Activated CD4-positive, alpha-beta T cell treated with anti-CD3 and anti-CD28 coated beads, Interleukin-2, amount 10 ng/mL, durations not matched to agents 24 days and 14 days (primary cell): ENCODE measurements at regions not wholly inside any gene's neighbourhood (a gene's known extent, or its start where the extent isn't known, plus 50 kb on each side); places are given as distances from the start of the nearest gene placed in this dataset.
A peak's percentile ranks its signal among the peaks of the same experiment; 100 is the strongest.

Experiments
- DNase-seq: peaks from one replicate; pipeline ENCODE4 v3.0.0; 2022
- H3K27ac Mint-ChIP-seq: one replicate; pipeline ENCODE4 v1.8.0; 2022; ENCODE audit warnings: mild to moderate bottlenecking, mixed read lengths
- H3K27me3 Mint-ChIP-seq: one replicate; pipeline ENCODE4 v1.8.0; 2022; ENCODE audit warnings: mixed read lengths
- H3K36me3 Mint-ChIP-seq: one replicate; pipeline ENCODE4 v1.8.0; 2022; ENCODE audit warnings: low read depth, mild to moderate bottlenecking, mixed read lengths
- H3K4me1 Mint-ChIP-seq: one replicate; pipeline ENCODE4 v1.8.0; 2021; ENCODE audit warnings: mixed read lengths
- H3K4me3 Mint-ChIP-seq: one replicate; pipeline ENCODE4 v1.8.0; 2022; ENCODE audit warnings: mild to moderate bottlenecking, moderate library complexity, mixed read lengths
- H3K9me3 Mint-ChIP-seq: one replicate; pipeline ENCODE4 v1.8.0; 2021; ENCODE audit warnings: mixed read lengths
- intact Hi-C: fragments of 100-400 bp; cut with micrococcal nuclease; formaldehyde crosslinking; loops from one replicate; pipeline ENCODE4 v1.15.1; 2023

DNA sequence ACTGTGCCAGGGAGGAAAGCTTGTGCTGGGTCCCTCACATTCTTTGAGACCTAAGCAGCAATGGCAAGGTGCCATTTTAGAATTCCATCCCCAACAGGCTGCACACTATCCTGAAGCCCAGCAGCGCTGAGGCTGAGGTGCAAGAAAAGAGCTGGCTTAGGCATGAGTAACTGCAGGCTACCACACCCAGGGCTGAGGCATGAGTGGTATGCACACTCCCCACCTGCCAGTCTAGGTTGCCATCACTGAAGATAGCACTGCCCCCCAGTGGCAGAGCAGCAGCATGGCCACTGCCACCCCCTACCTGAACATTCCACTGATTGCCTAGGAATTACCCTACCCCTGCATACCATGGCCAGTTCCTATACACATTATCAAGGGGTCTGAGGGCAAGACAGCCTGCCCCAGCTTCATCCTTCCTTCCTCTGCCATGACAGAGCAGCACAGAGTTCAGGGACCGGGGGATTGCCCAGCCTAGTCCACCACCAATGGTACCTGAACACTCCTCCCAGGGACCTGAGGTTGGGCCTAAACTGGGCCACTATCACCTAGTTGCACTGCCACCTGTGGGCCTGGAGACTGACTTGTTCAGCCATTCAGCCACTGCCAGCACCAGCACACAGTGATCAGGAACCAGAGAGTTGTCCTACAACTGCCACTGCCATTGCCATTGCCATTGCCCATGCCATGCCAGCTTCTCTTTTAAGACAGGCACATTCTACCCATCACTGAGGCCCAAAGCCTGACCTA, 129.8 kb downstream of the SATB1 start:
- DNase-seq: peak; percentile 60
- H3K27ac Mint-ChIP-seq: no peak overlapping the region
- H3K36me3 Mint-ChIP-seq: no peaks in the 10 kb centered on the region
- no peak overlapping the region for H3K4me3 Mint-ChIP-seq
- peaks cover 8% of the 10 kb centered on the region for H3K27me3 Mint-ChIP-seq
- no peaks in the 10 kb centered on the region for H3K4me1 Mint-ChIP-seq
- intact Hi-C loops: no loop called here
- peaks cover 29% of the 10 kb centered on the region for H3K9me3 Mint-ChIP-seq

DNA sequence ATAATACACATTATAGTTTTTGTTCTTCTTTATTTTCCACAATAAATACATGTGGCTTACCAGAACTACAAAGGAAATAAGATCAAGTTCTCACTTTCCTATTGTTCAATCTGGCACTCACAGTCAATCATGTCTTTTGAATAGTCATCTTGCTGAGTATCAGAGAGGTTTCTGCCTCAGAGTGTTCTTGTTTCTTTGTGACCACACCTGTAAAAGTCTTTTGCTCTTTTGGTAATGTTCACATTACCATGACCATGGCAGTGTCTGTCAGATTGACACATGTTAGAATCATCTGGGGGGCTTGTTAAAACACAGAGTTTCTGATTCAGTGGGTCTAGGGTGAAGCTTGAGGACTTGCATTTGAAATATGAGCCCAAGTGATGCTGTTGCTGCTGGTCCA, 135.0 kb downstream of the SATB1 start:
- no peaks in the 10 kb centered on the region for H3K4me1 Mint-ChIP-seq
- H3K9me3 Mint-ChIP-seq: no peaks in the 10 kb centered on the region
- intact Hi-C loops: no loop called here
- no peak overlapping the region for H3K27ac Mint-ChIP-seq
- H3K36me3 Mint-ChIP-seq: no peaks in the 10 kb centered on the region
- no peak overlapping the region for H3K4me3 Mint-ChIP-seq
- peaks cover 3% of the 10 kb centered on the region for H3K27me3 Mint-ChIP-seq
- no peak for DNase-seq

DNA sequence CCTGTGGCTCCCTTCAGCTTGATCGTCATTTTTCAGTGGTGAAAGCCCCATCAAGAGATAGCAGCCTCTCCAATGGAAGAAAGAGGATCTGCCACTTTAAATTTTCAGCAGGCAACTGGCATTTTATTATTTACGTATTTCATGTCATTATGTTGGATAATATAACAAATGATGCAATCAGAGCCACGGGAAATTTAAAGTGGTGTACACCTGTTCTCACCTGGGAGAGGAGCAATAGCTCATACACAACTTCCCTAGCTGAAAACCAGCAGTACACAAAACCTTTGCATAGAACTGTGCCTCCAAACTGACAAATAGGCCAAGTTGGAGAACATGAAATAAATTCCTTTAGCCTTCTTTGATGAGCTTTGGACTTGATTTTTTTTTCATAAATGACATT, 136.9 kb downstream of the SATB1 start:
- Mint-ChIP-seq H3K36me3 (no peaks in the 10 kb centered on the region), H3K27ac (no peak overlapping the region), H3K27me3 (peaks cover 6% of the 10 kb centered on the region), H3K4me3 (no peak overlapping the region), H3K9me3 (peaks cover 1% of the 10 kb centered on the region), H3K4me1 (no peaks in the 10 kb centered on the region)
- DNase-seq: no peak
- intact Hi-C loops: no loop called here

DNA sequence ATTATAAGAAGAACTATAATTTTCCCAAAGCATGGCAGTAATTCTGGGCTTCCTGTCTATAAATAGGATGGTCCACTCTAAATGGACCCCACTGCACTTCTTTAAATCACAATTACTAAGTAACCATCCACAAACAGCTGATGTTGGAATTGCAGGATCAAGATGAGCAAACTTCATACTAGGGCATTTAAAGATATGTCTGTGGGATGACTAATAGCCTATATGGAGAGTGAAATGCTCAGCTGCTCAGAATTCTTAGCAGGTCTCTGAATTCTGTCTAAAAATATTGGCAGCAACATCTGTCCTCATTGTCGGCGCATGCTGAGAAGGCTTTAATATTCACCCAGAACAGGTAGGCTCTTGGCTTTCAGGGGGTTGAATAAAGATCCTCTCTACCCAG, 140.4 kb downstream of the SATB1 start:
- intact Hi-C loops: no loop called here
- Mint-ChIP-seq H3K36me3 (no peaks in the 10 kb centered on the region), H3K4me1 (no peaks in the 10 kb centered on the region), H3K27me3 (peaks cover 17% of the 10 kb centered on the region), H3K9me3 (peaks cover 10% of the 10 kb centered on the region), H3K4me3 (no peak overlapping the region), H3K27ac (no peak overlapping the region)
- no peak for DNase-seq

DNA sequence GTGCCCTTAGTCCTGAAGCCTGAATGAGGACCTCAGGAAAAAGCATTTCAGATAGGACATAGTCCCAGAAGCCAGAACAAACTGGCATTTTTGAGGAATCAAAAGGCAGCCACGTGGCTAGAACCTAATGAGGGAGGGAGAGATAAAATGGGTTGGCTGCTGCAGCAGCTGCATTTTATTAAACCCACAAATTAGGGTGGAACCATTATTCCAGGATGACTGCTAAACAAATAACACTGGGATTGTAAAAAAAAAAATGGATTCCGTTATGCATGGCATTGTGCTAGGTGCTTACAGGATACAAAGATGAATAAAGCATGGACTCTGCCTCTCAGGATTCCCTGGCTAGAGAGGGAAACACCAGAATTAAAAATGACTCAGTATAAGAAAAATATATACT, 141.5 kb downstream of the SATB1 start:
- H3K9me3 Mint-ChIP-seq: peaks cover 10% of the 10 kb centered on the region
- H3K27me3 Mint-ChIP-seq: peaks cover 18% of the 10 kb centered on the region
- H3K36me3 Mint-ChIP-seq: no peaks in the 10 kb centered on the region
- H3K4me1 Mint-ChIP-seq: no peaks in the 10 kb centered on the region
- no peak overlapping the region for H3K4me3 Mint-ChIP-seq
- no peak overlapping the region for H3K27ac Mint-ChIP-seq
- intact Hi-C loops: no loop called here
- DNase-seq: no peak

DNA sequence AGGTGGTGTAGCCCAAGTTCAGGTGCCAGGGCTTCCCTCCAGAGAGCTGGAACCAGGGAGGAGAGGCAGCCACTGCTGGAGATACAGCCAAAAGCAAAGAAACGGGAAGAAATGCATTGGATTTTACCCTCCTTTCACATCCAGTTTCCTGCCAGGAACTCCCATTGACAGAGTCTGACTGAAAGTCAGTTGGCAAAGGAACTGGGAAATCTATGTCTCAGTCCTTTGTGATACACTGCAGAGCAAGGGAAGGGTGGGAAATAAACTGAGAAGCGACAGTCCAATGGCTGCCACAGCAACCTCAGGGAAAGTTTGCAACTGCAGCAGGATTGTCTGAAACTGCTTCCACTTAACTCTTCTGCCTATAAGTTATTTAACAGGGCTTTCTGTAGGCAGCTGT, 142.6 kb downstream of the SATB1 start:
- no peak overlapping the region for H3K27ac Mint-ChIP-seq
- intact Hi-C loops: no loop called here
- peaks cover 10% of the 10 kb centered on the region for H3K9me3 Mint-ChIP-seq

DNA sequence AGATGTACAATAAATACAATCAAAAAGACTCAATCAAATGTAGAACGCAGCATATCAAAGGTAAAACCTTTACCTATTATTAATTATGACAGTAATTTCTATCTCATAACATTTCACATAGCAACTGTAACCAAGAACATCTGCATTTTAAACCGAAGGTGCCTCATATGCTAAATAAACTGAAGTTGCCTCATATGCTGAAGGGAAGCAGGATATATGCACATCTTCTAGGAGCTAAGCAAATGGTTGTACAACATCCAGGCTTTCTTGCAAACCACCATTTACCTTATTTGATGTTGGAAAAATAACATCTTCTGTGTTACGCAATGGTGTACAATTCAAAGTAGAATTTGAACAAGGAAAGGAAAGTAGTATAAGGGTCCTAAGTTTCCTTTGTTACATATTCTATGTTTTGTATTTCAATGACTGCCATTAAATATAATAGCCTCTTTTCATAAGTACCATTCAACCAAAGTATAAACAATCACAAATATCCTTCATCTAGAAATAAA, 145.9 kb downstream of the SATB1 start:
- Mint-ChIP-seq H3K36me3 (no peaks in the 10 kb centered on the region), H3K9me3 (peaks cover 10% of the 10 kb centered on the region), H3K4me1 (no peaks in the 10 kb centered on the region), H3K4me3 (no peak overlapping the region), H3K27ac (no peak overlapping the region), H3K27me3 (peaks cover 17% of the 10 kb centered on the region)
- DNase-seq: no peak
- intact Hi-C loops: no loop called here

More for the DNA sequence above, 142.6 kb downstream of the SATB1 start:
- H3K4me3 Mint-ChIP-seq: no peak overlapping the region
- no peaks in the 10 kb centered on the region for H3K36me3 Mint-ChIP-seq
- H3K27me3 Mint-ChIP-seq: peaks cover 18% of the 10 kb centered on the region
- DNase-seq: no peak
- no peaks in the 10 kb centered on the region for H3K4me1 Mint-ChIP-seq

DNA sequence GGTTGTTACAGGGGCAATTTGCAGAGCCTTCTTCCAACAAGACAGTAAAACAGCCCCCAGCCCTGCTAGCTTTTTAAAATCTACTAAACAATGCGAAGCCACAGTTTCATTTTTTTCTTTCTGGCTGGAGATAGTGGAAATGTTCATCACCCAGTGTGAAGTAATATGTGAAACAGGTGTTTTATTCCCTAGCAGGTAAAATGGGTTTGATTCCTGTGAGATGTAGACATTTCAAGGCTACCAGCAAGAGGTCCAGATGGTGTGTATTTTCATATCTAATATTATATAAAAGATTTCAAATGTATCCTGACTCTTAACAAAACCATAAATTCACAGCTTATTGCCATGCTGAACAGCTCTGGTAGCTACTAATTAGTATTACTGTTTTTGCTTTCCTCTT, 160.3 kb downstream of the SATB1 start:
- peaks cover 5% of the 10 kb centered on the region for H3K27me3 Mint-ChIP-seq
- no peaks in the 10 kb centered on the region for H3K36me3 Mint-ChIP-seq
- no peak overlapping the region for H3K27ac Mint-ChIP-seq
- H3K4me3 Mint-ChIP-seq: no peak overlapping the region
- H3K4me1 Mint-ChIP-seq: no peaks in the 10 kb centered on the region
- no peak for DNase-seq
- intact Hi-C loops: no loop called here
- H3K9me3 Mint-ChIP-seq: no peaks in the 10 kb centered on the region

DNA sequence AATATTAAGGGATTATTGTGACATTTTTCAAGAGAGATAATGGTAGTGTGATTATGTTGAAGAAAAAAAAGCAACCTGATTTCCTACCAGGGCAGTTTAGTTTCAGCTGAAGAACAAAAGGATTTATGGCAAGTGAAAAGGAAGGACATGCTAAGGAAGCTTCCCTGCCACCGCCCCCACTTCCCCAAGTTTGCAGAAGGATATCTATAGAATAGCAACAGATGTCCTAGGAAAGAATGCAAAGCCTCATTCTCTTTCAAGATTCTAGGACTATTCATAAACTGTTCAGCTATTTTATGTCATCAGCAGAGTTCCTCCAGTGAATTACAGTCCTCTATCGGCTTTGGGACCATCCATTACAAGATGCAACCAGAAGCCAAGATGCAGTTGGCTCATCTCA, 160.8 kb downstream of the SATB1 start:
- no peaks in the 10 kb centered on the region for H3K4me1 Mint-ChIP-seq
- H3K36me3 Mint-ChIP-seq: no peaks in the 10 kb centered on the region
- H3K4me3 Mint-ChIP-seq: no peak overlapping the region
- H3K9me3 Mint-ChIP-seq: no peaks in the 10 kb centered on the region
- DNase-seq: no peak
- H3K27ac Mint-ChIP-seq: no peak overlapping the region
- intact Hi-C loops: no loop called here
- peaks cover 5% of the 10 kb centered on the region for H3K27me3 Mint-ChIP-seq

DNA sequence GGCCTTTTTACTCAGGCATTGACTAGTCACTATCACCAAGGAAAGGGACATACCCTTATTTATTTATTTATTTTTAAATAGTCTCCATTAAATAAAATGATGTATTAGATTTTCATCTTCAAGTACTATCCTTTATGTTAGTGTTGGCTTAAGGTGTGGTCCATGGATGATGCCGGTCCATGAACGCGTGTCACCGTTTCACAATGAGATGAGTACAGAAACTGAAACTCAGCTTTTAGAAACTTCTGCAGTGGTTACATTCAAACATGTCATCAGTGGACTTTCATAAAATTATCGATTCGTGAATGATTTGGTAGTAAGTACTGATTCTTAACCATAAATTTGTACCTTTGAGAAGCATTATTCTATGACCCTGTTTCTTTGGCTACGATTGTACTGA, 166.6 kb downstream of the SATB1 start:
- intact Hi-C loops: no loop called here
- no peak for DNase-seq
- Mint-ChIP-seq H3K27ac (no peak overlapping the region), H3K36me3 (no peaks in the 10 kb centered on the region), H3K4me3 (no peak overlapping the region), H3K9me3 (no peaks in the 10 kb centered on the region), H3K4me1 (no peaks in the 10 kb centered on the region), H3K27me3 (no peaks in the 10 kb centered on the region)

DNA sequence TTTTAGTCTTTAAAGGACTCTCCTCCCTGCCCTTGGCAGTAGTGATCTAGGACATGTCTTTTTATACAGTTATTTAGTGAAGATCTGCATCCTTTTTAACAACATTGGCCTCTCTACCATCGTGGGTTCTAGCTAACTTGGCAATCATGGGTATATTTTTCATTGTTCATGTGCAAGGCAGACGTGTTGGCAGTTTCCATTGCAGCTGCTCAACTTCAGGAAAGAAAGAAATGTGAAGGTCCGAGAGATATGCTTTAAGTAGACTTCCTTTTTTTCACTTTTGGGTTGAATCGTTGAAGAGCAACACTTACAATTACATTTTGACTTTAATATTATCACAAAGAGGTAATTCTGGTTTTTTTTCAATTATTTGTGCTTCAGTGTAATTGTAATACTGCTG, 172.6 kb downstream of the SATB1 start:
- Mint-ChIP-seq H3K36me3 (no peaks in the 10 kb centered on the region), H3K4me3 (no peak overlapping the region), H3K27me3 (peaks cover under 1% of the 10 kb centered on the region), H3K9me3 (no peaks in the 10 kb centered on the region), H3K27ac (no peak overlapping the region), H3K4me1 (no peaks in the 10 kb centered on the region)
- DNase-seq: peak; percentile 18
- intact Hi-C loops: no loop called here

DNA sequence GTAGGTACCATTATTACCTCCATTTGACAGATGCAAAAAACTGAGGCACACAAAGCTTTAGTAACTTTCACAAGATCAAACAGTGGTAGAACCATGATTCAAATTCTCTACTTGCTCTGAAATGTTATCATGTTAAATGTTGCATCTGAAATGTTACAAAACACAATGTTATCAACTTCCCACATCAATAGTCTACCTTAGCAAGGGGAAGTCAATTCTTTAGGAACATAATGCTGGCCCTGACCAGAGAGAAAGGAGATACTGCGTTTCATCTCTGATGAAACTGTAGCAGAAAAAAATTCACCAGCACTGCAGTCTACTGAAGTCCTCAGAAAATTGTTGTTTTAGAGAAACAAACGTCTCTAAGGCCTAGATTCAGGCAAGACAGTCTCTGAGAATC, 174.1 kb downstream of the SATB1 start:
- DNase-seq: no peak
- intact Hi-C loops: no loop called here
- Mint-ChIP-seq H3K27ac (no peak overlapping the region), H3K4me3 (no peak overlapping the region), H3K4me1 (no peaks in the 10 kb centered on the region), H3K36me3 (no peaks in the 10 kb centered on the region), H3K27me3 (peaks cover 5% of the 10 kb centered on the region), H3K9me3 (no peaks in the 10 kb centered on the region)

DNA sequence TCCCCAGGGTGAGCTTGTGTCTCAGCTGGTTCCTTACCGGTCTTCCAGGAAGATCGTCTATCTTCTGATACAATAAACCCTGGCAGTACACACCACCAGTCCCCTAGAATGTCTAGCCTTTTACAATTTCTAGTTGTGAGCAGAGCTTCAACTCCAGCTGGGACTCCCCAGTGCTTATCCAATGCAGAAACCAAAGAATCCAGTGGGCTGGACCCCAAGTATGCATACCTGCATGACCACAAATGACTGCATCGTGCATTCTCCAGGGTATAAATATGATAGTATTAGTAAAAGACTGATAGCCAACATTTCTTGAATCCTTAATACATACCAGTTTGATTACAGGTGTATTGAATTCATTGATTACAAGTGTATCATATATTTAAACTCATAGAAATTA, 176.0 kb downstream of the SATB1 start:
- Mint-ChIP-seq H3K4me1 (peaks cover 2% of the 10 kb centered on the region), H3K4me3 (no peak overlapping the region)

DNA sequence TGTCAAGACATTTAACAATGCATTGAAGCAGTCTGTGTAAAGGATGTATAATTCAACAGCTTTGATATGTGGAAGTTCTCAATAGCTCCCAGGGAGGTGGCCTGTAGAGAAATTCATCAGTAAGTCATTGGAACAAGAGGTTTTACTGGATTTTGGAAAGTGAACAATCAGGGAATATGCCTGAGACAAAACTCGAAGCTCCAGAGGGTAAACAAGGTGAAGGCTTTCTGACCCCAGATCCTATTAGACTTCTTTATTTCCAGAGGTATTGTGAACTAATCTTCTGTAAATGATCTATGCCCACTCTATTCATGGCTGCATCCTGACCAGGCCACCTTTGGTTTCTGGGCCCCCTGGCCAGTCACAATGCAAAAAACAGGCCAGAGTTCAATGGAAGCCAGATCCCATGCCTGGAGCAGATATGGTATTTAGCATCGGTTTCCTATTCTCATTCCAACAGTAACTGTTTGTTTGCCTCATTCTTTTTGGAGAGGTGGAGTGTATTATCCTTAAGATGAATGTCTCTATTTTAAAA, 177.3 kb downstream of the SATB1 start:
- no peaks in the 10 kb centered on the region for H3K9me3 Mint-ChIP-seq
- intact Hi-C loops: no loop called here
- H3K4me1 Mint-ChIP-seq: peaks cover 2% of the 10 kb centered on the region
- H3K27me3 Mint-ChIP-seq: peaks cover 15% of the 10 kb centered on the region
- peak; percentile 23 for DNase-seq
- no peaks in the 10 kb centered on the region for H3K36me3 Mint-ChIP-seq
- no peak overlapping the region for H3K4me3 Mint-ChIP-seq
- H3K27ac Mint-ChIP-seq: no peak overlapping the region

More for the DNA sequence above, 176.0 kb downstream of the SATB1 start:
- intact Hi-C loops: no loop called here
- no peak overlapping the region for H3K27ac Mint-ChIP-seq
- peaks cover 7% of the 10 kb centered on the region for H3K27me3 Mint-ChIP-seq
- no peaks in the 10 kb centered on the region for H3K9me3 Mint-ChIP-seq
- peak; percentile 30 for DNase-seq
- H3K36me3 Mint-ChIP-seq: no peaks in the 10 kb centered on the region
